HFFc6 (cell line): ENCODE measurements at regions not wholly inside any gene's neighbourhood (a gene's known extent, or its start where the extent isn't known, plus 50 kb on each side); places are given as distances from the start of the nearest gene placed in this dataset.

Source experiments
- DNase-seq: peaks from one replicate; pipeline ENCODE4 v3.0.0-alpha.2; 2018
- H3K27ac Mint-ChIP-seq: 2 replicates; pipeline ENCODE4 v1.8.0; 2020; ENCODE audit warnings: mild to moderate bottlenecking, mixed read lengths
- H3K27me3 Mint-ChIP-seq: 2 replicates; pipeline ENCODE4 v1.8.0; 2021; ENCODE audit warnings: mild to moderate bottlenecking, moderate library complexity, mixed read lengths; ENCODE audit not compliant: insufficient read depth
- H3K36me3 Mint-ChIP-seq: 2 replicates; pipeline ENCODE4 v1.8.0; 2021; ENCODE audit warnings: low read depth, mixed read lengths
- H3K4me1 Mint-ChIP-seq: 2 replicates; pipeline ENCODE4 v1.8.0; 2020; ENCODE audit warnings: low read depth, mixed read lengths
- H3K4me3 Mint-ChIP-seq: 2 replicates; pipeline ENCODE4 v1.8.0; 2020; ENCODE audit warnings: mild to moderate bottlenecking, moderate library complexity, mixed read lengths
- H3K9me3 Mint-ChIP-seq: 2 replicates; pipeline ENCODE4 v1.8.0; 2020; ENCODE audit warnings: mild to moderate bottlenecking, mixed read lengths
- TF ChIP-seq, protein P1 (sequence below): fragments of 200-600 bp; sonication (generic); IDR thresholded peaks from 2 replicates; pipeline ENCODE4 v1.5.0; 2021; ENCODE audit warnings: antibody characterized with exemption, mild to moderate bottlenecking

DNA sequence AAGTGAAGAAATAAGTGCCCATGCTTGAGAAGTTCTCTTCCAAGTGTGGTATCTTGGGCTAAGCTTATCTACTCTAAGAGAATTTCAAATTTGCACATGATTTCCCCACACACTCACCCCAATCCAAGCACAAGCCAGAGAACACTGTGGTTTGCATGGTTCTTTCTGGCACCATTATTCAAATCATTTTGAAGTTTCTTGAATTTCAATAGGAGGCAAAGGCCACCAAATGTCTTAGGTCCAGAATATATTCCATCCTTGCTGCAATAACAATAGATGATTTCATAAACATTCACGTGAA lies 359.7 kb downstream of the IRS2 start:
- no peak for DNase-seq
- no peak overlapping the region for H3K27ac Mint-ChIP-seq
- TF ChIP-seq, protein P1, sequence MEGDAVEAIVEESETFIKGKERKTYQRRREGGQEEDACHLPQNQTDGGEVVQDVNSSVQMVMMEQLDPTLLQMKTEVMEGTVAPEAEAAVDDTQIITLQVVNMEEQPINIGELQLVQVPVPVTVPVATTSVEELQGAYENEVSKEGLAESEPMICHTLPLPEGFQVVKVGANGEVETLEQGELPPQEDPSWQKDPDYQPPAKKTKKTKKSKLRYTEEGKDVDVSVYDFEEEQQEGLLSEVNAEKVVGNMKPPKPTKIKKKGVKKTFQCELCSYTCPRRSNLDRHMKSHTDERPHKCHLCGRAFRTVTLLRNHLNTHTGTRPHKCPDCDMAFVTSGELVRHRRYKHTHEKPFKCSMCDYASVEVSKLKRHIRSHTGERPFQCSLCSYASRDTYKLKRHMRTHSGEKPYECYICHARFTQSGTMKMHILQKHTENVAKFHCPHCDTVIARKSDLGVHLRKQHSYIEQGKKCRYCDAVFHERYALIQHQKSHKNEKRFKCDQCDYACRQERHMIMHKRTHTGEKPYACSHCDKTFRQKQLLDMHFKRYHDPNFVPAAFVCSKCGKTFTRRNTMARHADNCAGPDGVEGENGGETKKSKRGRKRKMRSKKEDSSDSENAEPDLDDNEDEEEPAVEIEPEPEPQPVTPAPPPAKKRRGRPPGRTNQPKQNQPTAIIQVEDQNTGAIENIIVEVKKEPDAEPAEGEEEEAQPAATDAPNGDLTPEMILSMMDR = no peak

GRCh38 chr13:109425821-109426689 lies 360.3 kb downstream of the IRS2 start:
- no peak overlapping the region for H3K4me3 Mint-ChIP-seq
- H3K27ac Mint-ChIP-seq = no peak overlapping the region
- H3K27me3 Mint-ChIP-seq = peaks cover 2% of the 10 kb centered on the region; the same call in 1 of the 2 replicates

More for the DNA sequence above, 359.7 kb downstream of the IRS2 start:
- Mint-ChIP-seq H3K4me3 (no peak overlapping the region), H3K27me3 (peaks cover 2% of the 10 kb centered on the region; the same call in 1 of the 2 replicates), H3K4me1 (peaks cover 9% of the 10 kb centered on the region), H3K36me3 (no peaks in the 10 kb centered on the region), H3K9me3 (no peaks in the 10 kb centered on the region)

DNA sequence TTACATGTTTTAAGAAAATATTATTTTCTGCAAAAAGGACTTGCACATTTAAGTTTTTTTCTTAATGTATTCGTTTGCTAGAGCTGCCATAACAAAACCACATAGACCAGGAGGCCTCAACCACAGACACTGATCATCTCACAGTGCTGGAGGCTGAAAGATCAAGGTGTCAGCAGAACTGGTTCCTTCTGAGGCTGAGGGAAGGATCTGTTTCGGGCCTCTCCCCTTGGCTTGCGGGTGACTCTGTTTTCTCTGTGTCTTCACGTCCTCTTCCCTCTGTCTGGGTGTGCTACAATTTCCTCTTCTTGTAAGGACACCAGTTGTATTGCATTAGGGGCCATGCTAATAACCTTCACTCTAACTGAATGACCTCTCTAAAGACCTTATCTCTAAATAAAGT lies 364.2 kb downstream of the IRS2 start:
- peaks cover 4% of the 10 kb centered on the region for H3K4me1 Mint-ChIP-seq
- H3K27me3 Mint-ChIP-seq = peaks cover 2% of the 10 kb centered on the region; the same call in 1 of the 2 replicates
- DNase-seq = no peak
- H3K9me3 Mint-ChIP-seq = no peaks in the 10 kb centered on the region
- TF ChIP-seq, protein P1 = no peak
- no peak overlapping the region for H3K4me3 Mint-ChIP-seq
- no peak overlapping the region for H3K27ac Mint-ChIP-seq
- H3K36me3 Mint-ChIP-seq = no peaks in the 10 kb centered on the region

More at GRCh38 chr13:109425821-109426689, 360.3 kb downstream of the IRS2 start:
- TF ChIP-seq, protein P1 = no peak
- no peak for DNase-seq
- Mint-ChIP-seq H3K4me1 (peaks cover 9% of the 10 kb centered on the region), H3K9me3 (no peaks in the 10 kb centered on the region), H3K36me3 (no peaks in the 10 kb centered on the region)

GRCh38 chr13:109419896-109420295 lies 366.5 kb downstream of the IRS2 start:
- TF ChIP-seq, protein P1 = no peak
- H3K4me3 Mint-ChIP-seq = no peak overlapping the region
- H3K27me3 Mint-ChIP-seq = peaks cover 5% of the 10 kb centered on the region; the same call in 1 of the 2 replicates
- no peak overlapping the region for H3K27ac Mint-ChIP-seq
- no peaks in the 10 kb centered on the region for H3K4me1 Mint-ChIP-seq
- no peak for DNase-seq
- H3K36me3 Mint-ChIP-seq = no peaks in the 10 kb centered on the region
- no peaks in the 10 kb centered on the region for H3K9me3 Mint-ChIP-seq

DNA sequence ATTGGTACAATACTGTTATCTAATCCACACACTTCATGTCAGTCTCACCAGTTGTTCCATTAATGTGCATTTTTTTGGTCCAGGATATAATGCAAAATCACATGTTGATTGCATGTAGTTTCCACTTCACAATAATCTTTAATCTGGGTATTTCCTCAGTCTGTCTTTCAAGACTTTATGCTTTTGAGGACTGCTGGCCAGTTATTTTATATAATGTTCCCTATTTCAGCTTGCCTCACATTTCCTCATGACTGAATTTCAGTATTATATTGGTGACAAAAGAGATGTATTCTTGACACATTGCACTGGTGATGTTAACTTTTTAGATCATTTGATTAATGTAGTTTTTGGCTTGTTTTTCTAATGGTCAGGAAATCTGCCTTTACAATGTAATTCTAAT lies 368.3 kb downstream of the IRS2 start:
- peaks cover 5% of the 10 kb centered on the region; the same call in 1 of the 2 replicates for H3K27me3 Mint-ChIP-seq

More for the DNA sequence above, 368.3 kb downstream of the IRS2 start:
- Mint-ChIP-seq H3K4me1 (no peaks in the 10 kb centered on the region), H3K4me3 (no peak overlapping the region), H3K36me3 (no peaks in the 10 kb centered on the region), H3K27ac (no peak overlapping the region), H3K9me3 (no peaks in the 10 kb centered on the region)
- TF ChIP-seq, protein P1 = no peak
- no peak for DNase-seq
